ENCODE measurements at regions not wholly inside any gene's neighbourhood (a gene's known extent, or its start where the extent isn't known, plus 50 kb on each side); places are given as distances from the start of the nearest gene placed in this dataset.
"Not testable (repeated sequence)": the region's sequence is repeated elsewhere in the genome, so short reads cannot be mapped to it uniquely, and the experiment has no call there.

- no peak for DNase-seq
Measured at GRCh38 chr13:80070024-80070703, 270.8 kb downstream of the SPRY2 start.

DNA sequence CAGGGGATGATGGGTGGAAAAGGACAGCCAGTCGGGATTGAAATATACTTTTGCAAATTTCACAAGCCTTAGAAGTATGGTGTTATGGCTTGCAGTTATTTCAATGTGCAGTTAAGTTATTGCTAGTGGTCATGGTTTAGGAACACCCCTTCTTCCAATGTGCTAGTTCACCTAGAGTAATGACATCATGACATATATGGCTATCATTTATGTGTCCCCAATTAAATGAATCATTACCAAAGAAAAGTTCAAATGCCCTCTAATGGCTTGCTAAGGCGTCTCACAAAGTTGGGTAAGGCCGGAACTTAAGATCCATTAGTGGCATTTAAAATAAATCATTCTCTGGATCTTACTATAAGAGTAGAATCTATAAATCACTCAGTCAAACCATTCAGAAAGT, 271.6 kb downstream of the SPRY2 start:
- DNase-seq: no peak

DNA sequence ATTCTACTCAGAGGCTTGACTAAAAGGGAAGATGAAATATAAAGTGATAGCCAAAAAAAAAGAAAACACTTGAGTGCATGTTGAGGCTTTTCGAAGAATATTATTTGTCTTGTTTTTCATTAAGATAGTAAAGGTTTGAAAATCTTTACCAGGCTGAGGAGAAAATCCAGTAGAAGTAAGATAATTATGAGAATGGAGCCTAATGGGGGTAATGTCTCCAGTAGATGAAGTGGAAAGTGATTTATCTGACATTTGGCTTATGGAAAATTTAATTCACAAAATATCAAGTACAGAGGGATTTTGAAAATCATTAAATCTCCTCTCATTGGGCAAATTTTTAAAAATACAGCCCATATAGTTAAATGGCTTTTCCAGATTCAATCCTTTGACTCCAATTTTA, 274.9 kb downstream of the SPRY2 start:
- DNase-seq: no peak

- DNase-seq: not testable (repeated sequence)
Measured at GRCh38 chr13:80062416-80062815, 278.5 kb downstream of the SPRY2 start.

DNA sequence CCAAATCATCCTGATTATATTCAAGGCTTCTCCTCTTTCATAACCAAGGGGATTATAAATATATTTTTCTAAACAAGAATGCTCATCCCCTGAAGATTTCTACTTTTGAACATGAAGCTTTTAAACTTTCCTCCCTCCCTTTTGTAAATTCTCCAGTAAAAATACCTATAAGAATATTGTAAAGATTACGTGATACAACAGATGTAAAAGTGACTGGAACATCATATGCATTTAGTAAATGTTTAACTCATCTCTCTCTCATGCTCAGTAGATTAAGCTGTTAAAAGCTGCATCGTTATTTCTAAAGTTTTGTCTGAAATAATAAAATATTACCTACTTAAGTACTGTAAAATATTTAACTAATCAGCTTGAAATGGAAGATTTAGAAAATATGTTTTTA, 281.1 kb downstream of the SPRY2 start:
- no peak for DNase-seq

DNA sequence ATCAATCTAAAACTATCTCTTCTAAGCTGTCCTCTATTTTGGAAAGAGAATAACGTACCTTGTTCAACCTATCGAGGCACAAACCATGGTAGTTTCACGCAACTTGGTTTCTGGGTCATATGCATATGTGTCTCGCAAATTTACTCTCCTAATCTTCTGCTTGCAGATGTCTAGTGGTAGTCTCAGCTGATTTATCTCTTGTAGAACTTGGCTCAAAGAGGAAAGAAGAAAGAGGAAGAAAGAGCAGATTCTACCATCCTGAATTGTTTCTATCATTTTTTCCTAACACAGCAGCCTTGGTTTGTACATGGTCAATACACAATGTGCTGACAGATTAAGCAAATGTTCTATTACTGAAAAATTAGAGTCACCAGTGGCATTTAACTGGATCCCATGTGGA, 282.3 kb downstream of the SPRY2 start:
- DNase-seq: peak; percentile 39

- DNase-seq: no peak
Measured at GRCh38 chr13:80055847-80056246, 285.1 kb downstream of the SPRY2 start.

GRCh38 chr13:80054806-80055205, 286.1 kb downstream of the SPRY2 start:
- no peak for DNase-seq

- DNase-seq: no peak
Measured at GRCh38 chr13:80052286-80052685, 288.6 kb downstream of the SPRY2 start.

DNA sequence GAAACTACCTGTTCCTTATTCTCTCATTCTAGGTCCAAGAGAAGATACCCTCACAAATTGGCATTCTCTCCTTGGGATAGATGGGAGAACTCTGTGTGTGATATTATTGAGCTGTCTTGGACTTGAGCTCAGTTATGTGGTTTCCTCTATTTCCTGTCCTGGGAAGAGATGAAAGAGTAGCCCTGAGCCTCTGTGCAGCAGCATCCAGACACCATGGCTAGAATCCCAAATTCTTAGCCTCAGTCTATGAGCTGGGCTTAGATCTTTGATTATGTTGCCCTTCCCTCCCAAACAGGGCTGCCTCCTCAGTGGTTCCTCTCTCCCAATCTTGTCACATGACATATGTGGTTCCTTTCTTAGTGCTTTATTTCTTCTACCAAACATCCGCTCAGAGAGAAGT, 290.7 kb downstream of the SPRY2 start:
- DNase-seq: no peak

DNA sequence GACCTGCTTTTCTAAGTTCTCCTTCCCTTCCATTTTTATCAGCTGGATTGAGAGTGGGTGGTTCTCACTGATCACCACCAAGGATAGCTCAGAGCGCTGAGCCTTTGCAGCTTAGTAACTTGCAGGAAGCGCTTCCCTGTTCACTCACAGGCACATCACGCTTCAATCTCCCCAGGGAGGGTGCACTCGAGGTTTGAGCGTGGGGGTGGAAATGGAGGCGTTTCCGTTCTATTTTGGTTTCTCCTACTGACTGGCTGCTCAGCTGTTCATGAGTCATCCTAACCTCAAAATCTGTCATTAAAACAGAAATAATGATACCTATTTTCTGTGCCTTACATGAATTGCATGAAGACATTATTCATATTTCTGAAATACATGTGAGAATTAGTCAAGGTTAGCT, 292.1 kb downstream of the SPRY2 start:
- DNase-seq: peak; percentile 79

GRCh38 chr13:80048030-80048429, 292.9 kb downstream of the SPRY2 start:
- no peak for DNase-seq

- DNase-seq: no peak
Measured at GRCh38 chr13:80047406-80047805, 293.5 kb downstream of the SPRY2 start.

DNA sequence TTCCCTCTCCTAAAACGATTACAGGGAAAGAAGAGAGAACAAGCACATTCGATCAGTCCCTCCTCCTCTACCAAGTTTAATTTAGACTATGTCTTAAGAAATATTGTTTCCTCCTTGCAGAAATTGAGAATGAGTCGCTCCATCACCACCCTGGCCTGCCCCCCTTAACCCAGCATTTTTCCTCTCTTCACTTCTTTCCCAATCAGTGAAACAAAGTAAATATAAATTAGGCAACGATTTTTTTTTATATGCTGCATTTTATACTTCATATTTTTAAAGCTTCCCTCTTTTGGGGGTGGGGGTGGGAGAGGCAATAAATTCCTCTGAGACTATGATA, 300.0 kb downstream of the SPRY2 start:
- DNase-seq: no peak

GRCh38 chr13:80040196-80040980, 300.5 kb downstream of the SPRY2 start:
- no peak for DNase-seq

GRCh38 chr13:80039000-80039399, 301.9 kb downstream of the SPRY2 start:
- DNase-seq: no peak

GRCh38 chr13:80038371-80038770, 302.6 kb downstream of the SPRY2 start:
- DNase-seq: no peak

DNA sequence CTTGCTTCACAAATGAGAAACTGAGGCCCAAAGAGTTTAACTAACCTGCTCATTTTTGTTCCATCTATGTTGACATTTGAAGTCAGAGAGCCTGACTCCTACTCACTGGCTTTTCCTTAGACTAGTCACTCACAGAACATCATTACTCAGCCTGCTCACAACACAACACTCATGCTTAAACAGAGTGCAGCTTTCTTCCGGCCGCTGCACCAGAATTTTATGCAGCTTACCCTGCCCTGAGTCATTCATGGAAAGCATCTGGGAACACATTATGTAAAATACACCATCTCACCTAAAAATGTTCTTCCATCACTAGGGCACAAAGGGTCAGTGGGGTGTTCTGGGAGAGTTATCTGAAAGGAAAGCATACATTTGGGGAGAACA, 303.4 kb downstream of the SPRY2 start:
- DNase-seq: no peak

- peak; percentile 66 for DNase-seq
Measured at GRCh38 chr13:80036845-80037504, 304.0 kb downstream of the SPRY2 start.

DNA sequence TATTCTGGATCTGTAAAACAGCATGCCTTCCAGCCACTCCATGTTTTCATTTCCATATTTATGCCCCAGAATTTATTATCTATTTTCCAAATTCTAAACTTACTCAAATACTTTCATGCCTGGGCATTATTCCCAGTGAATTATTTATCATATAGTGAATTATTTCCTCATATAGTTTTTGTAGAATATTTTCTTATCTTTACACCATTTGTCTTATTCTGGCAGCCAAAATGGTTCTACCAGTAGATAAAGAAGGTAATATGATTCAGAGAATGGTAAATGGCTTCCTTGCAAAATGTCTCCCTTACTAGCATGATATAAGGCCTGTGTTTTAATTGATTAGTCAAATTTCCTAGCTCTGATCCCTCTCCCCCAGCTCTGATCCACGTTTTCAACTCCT, 305.8 kb downstream of the SPRY2 start:
- no peak for DNase-seq

GRCh38 chr13:80033951-80034350, 307.0 kb downstream of the SPRY2 start:
- DNase-seq: no peak

DNA sequence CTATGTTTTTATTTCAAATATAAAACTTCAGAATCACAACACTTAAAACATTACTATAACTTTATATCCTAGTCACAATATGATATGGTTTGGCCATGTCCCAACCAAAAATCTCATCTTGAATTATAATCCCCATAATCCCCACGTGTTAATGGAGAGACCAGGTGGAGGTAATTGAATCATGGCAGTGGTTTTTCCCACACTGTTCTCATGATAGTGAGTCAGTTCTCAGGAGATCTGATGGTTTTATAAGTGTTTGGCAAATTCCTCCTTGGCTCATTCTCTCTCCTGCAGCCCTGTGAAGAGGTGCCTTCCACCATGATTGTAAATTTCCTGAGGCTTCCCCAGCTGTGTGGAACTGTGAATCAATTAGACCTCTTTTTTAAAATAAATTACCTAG, 307.6 kb downstream of the SPRY2 start:
- DNase-seq: no peak

GRCh38 chr13:80030491-80030890, 310.4 kb downstream of the SPRY2 start:
- peak; percentile 23 for DNase-seq

DNA sequence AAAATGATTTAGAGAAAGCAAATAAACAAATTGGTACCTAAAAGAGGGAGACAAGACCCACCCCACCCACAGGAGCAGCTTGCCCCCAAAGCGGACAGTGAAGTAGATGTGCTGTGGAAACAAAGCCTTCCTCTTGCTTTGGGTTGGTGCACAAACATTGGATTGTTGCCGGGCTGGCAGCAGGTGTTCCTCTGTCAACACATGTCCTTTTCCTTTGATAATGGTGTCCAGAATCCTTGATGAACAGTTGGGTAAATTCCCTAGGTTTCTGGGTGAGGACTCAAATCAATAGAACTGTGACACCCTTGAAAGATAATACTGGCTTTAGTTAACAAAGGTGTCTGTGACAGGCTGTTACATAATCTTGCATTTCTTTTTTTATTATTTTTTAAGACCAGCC, 311.8 kb downstream of the SPRY2 start:
- DNase-seq: no peak

Data from hematopoietic multipotent progenitor cell treated with erythropoietin and hydrocortisone succinate and interleukin-3 and kit ligand, for 6 days (in vitro differentiated cells).